Central memory CD4-positive, alpha-beta T cell (primary cell): ENCODE measurements at regions not wholly inside any gene's neighbourhood (a gene's known extent, or its start where the extent isn't known, plus 50 kb on each side); places are given as distances from the start of the nearest gene placed in this dataset.

Source experiments
- DNase-seq: peaks from one replicate; pipeline ENCODE4 v3.0.0; 2022

GRCh38 chr2:158006961-158007719, 94.5 kb upstream of the UPP2 start:
- DNase-seq: no peak

- DNase-seq: no peak
These were observed 97.4 kb upstream of the UPP2 start for GRCh38 chr2:158004126-158004764.

- no peak for DNase-seq
These were observed 99.6 kb upstream of the UPP2 start for GRCh38 chr2:158002079-158002478.

GRCh38 chr2:157996799-157997198, 104.9 kb upstream of the UPP2 start:
- DNase-seq: no peak

- DNase-seq: no peak
These were observed 106.6 kb upstream of the UPP2 start for GRCh38 chr2:157995117-157995516.

- no peak for DNase-seq
These were observed 109.7 kb upstream of the UPP2 start for GRCh38 chr2:157991932-157992331.

- no peak for DNase-seq
These were observed 111.5 kb upstream of the UPP2 start for GRCh38 chr2:157990173-157990572.

- no peak for DNase-seq
These were observed 112.4 kb upstream of the UPP2 start for GRCh38 chr2:157989227-157989626.

- no peak for DNase-seq
These were observed 110.6 kb upstream of the ACVR1 start for GRCh38 chr2:157986761-157987160.

- no peak for DNase-seq
These were observed 108.7 kb upstream of the ACVR1 start for GRCh38 chr2:157984866-157985265.

- no peak for DNase-seq
These were observed 103.9 kb upstream of the ACVR1 start for GRCh38 chr2:157980020-157980419.

- no peak for DNase-seq
These were observed 95.6 kb upstream of the ACVR1 start for GRCh38 chr2:157971702-157972101.

GRCh38 chr2:157967856-157968255, 91.7 kb upstream of the ACVR1 start:
- no peak for DNase-seq

- DNase-seq: no peak
These were observed 83.1 kb upstream of the ACVR1 start for GRCh38 chr2:157959249-157959648.

GRCh38 chr2:157957596-157957995, 81.5 kb upstream of the ACVR1 start:
- DNase-seq: no peak

GRCh38 chr2:157952558-157952957, 76.4 kb upstream of the ACVR1 start:
- no peak for DNase-seq

GRCh38 chr2:157948856-157949255, 72.7 kb upstream of the ACVR1 start:
- no peak for DNase-seq

GRCh38 chr2:157946919-157947557, 70.9 kb upstream of the ACVR1 start:
- DNase-seq: no peak

- no peak for DNase-seq
These were observed 63.9 kb upstream of the ACVR1 start for GRCh38 chr2:157940024-157940423.

- no peak for DNase-seq
These were observed 62.4 kb upstream of the ACVR1 start for GRCh38 chr2:157938556-157938955.

GRCh38 chr2:157936406-157936805, 60.3 kb upstream of the ACVR1 start:
- no peak for DNase-seq

- DNase-seq: no peak
These were observed 59.3 kb upstream of the ACVR1 start for GRCh38 chr2:157935378-157935906.

GRCh38 chr2:157934684-157935377, 58.7 kb upstream of the ACVR1 start:
- no peak for DNase-seq
